GM12891 (cell line): ENCODE measurements at regions not wholly inside any gene's neighbourhood (a gene's known extent, or its start where the extent isn't known, plus 50 kb on each side); places are given as distances from the start of the nearest gene placed in this dataset.

Source experiments
- POLR2A ChIP-seq: IDR thresholded peaks from 2 replicates; pipeline ENCODE4 v1.6.1; 2011; ENCODE audit warnings: low read depth, low read length, control low read depth
- POLR2AphosphoS5 ChIP-seq: IDR thresholded peaks from 2 replicates; pipeline ENCODE4 v1.6.1; 2011; ENCODE audit warnings: low read depth, low read length, control low read depth
- POU2F2 ChIP-seq: IDR thresholded peaks from 2 replicates; pipeline ENCODE4 v1.6.1; 2011; ENCODE audit warnings: low read depth, mild to moderate bottlenecking, control low read depth, low read length, moderate library complexity
- TAF1 ChIP-seq: IDR thresholded peaks from 2 replicates; pipeline ENCODE4 v1.6.1; 2011; ENCODE audit warnings: low read depth, low read length, control low read depth

DNA sequence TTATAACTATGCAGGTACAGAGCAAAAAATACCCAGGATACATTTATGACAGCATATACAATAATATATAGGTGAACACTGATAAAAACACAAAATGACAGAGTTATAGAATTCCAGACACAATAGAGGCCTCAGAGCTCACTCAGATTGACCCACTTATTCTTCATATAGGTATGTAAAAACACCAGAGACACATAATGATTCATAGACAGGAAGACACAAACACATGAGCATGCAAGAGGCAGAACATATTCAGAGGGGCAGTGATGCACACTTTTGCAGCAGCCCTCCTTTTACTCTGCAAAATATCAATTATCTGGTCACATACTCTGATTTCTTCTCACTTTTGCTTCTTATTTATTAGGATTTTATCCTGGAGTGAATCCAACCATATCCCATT lies 633.3 kb upstream of the ACVR2A start:
- no peak for TF ChIP-seq POLR2AphosphoS5
- no peak for TF ChIP-seq POLR2A
- TF ChIP-seq TAF1 = no peak
- no peak for TF ChIP-seq POU2F2
